Heart right ventricle (tissue), 16 donors: ENCODE measurements at regions not wholly inside any gene's neighbourhood (a gene's known extent, or its start where the extent isn't known, plus 50 kb on each side); places are given as distances from the start of the nearest gene placed in this dataset.

Experiments used
- ATAC-seq, 8 donors: fragments of 200-7000 bp; cut with Tn5 transposase; one replicate each; pipeline ENCODE4 v1.9.1; 2020; ENCODE audit warnings: mild to moderate bottlenecking in 8 of 8, moderate library complexity in 8 of 8, moderate number of reproducible peaks in 1 of 8
- DNase-seq, 2 donors: peaks; one replicate each; pipeline ENCODE4 v3.0.0-alpha.2; 2020
- H3K27ac ChIP-seq, 10 donors: fragments of 200-600 bp; sonication (generic) in 2 of 10; one replicate each; pipeline versions ENCODE4 v1.5.0 to v1.8.0; 2020 to 2022; ENCODE audit warnings: mild to moderate bottlenecking in 3 of 10
- H3K27me3 ChIP-seq, 7 donors: fragments of 200-600 bp; one replicate each; pipeline ENCODE4 v1.8.0; 2021 to 2022; ENCODE audit warnings: mild to moderate bottlenecking in 2 of 7
- H3K36me3 ChIP-seq, 9 donors: fragments of 200-600 bp; sonication (generic) in 1 of 9; one replicate each; pipeline versions ENCODE4 v1.5.0 to v1.8.0; 2020 to 2022; ENCODE audit warnings: mild to moderate bottlenecking in 2 of 9
- H3K4me1 ChIP-seq, 9 donors: fragments of 200-600 bp; sonication (generic) in 1 of 9; one replicate each; pipeline versions ENCODE4 v1.5.0 to v1.8.0; 2020 to 2022; ENCODE audit warnings: mild to moderate bottlenecking in 4 of 9
- H3K4me3 ChIP-seq, 10 donors: fragments of 200-600 bp; sonication (generic) in 2 of 10; one replicate each; pipeline versions ENCODE4 v1.5.0 to v1.8.0; 2020 to 2022; ENCODE audit warnings: mild to moderate bottlenecking in 7 of 10, moderate library complexity in 2 of 10
- H3K9me3 ChIP-seq, 11 donors: fragments of 200-600 bp in 10 of 11; sonication (generic) in 2 of 11; one replicate each; pipeline versions ENCODE4 v1.5.0 to v1.8.0; 2013 to 2022; ENCODE audit warnings: mild to moderate bottlenecking in 2 of 11, control low read depth in 1 of 11, moderate library complexity in 1 of 11
- CTCF ChIP-seq, 9 donors: fragments of 200-600 bp; sonication (generic) in 2 of 9; IDR thresholded peaks; one replicate each; pipeline versions ENCODE4 v1.5.0 to v1.8.0; 2021 to 2022; ENCODE audit warnings: antibody characterized with exemption in 9 of 9, mild to moderate bottlenecking in 5 of 9, moderate library complexity in 1 of 9
- WGBS, 2 donors: extraction: QIAGEN DNeasy Blood & Tissue Kit; methylation state at CpG; one replicate each; pipeline ENCODE4 v1.1.7; 2013; ENCODE audit warnings: inconsistent platforms in 1 of 2; 5-methylcytosine and 5-hydroxymethylcytosine counted together
- intact Hi-C, 10 donors: fragments of 100-400 bp; cut with DNase I; formaldehyde crosslinking; loops; one replicate each; pipeline versions ENCODE4 v1.11.1 to v1.14.2; 2022
- donor health status: Arrhythmogenic right ventricular cardiomyopathy.
- donor health status: ischemic (EF 13 %, LVEDD 7.1; RV severe dilation, severe dysfunction).
- donor health status: healthy with polysubstance abuse.
- donor health status: DM: no; HTN: yes; CAD: no.
- donor health status: DM: no; HTN: no; CAD: no.
- donor health status: ischemic (EF 25% LVEDD 6.9; RV normal size, moderate dysfunction).
- donor health status: ischemic (EF 25% LVEDD 5.7; RV mildly dilated, moderate dysfunction).
- donor health status: healthy.
- donor health status: DM: yes; HTN: yes; CAD: no.
- donor health status: Ischemic cardiomyopathy.
- donor health status: ischemic (EF 35%, LVEDD 5.7; RV mildly dilated, moderate dysfunction).
- donor health status: nonischemic (EF 11% LVEDD 7.7; RV severe dilation, severe dysfunction).
- donor health status: DM: yes; HTN: yes; CAD: no.
- donor health status: PGD.
- donor health status: ischemic (EF 29% LVEDD 5.4; RV normal size, mild dysfunction).
- donor health status: nonischemic (EF 23%, LVEDD 6.1; RV moderate dilation, normal function).

DNA sequence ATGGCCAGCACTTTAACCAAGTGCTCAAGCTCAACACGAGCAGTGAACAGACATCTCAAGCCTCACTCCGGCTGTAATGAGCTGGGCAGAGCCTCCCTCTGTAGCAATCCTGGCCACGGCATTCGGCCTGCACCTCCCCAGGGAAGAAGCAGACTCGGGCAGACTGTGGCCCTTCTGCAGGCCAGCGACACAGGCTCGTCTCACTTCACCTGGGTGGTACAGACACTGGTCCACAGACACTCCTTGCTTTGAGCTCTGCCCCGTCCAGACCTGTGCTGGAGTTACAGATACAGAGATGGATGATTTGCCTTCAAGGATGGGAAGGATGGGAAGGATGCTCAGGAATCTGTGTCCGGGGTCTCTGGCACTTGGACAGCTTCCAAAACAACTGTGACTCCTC lies 300.9 kb downstream of the PREX1 start:
- H3K9me3 ChIP-seq = peaks cover 0 to 6% (median 0%) of the 10 kb centered on the region in 11 donors
- TF ChIP-seq CTCF (IDR thresholded peaks at IDR 0.05) = no peak
- no peaks in the 10 kb centered on the region for H3K4me1 ChIP-seq
- intact Hi-C loops = no loop called here
- H3K4me3 ChIP-seq = no peak overlapping the region
- no peak for ATAC-seq
- H3K27me3 ChIP-seq = peaks cover 0 to 26% (median 6%) of the 10 kb centered on the region in 7 donors
- no peak overlapping the region for H3K27ac ChIP-seq
- DNase-seq = no peak
- H3K36me3 ChIP-seq = no peaks in the 10 kb centered on the region
- WGBS, 2 donors = 70% methylated on average over 9 of the region's 9 CpGs

- Histone ChIP-seq H3K36me3 (no peaks in the 10 kb centered on the region), H3K9me3 (peaks cover 0 to 6% (median 0%) of the 10 kb centered on the region in 11 donors), H3K4me1 (no peaks in the 10 kb centered on the region), H3K27ac (no peak overlapping the region), H3K4me3 (no peak overlapping the region), H3K27me3 (peaks cover 0 to 22% (median 6%) of the 10 kb centered on the region in 7 donors)
- intact Hi-C loops = no loop called here
- ATAC-seq = no peak
- 84 to 89% methylated on average over 2 of the region's 2 CpGs for WGBS, 2 donors
- DNase-seq = no peak
- no peak for TF ChIP-seq CTCF (IDR thresholded peaks at IDR 0.05)
Observed at GRCh38 chr20:48525400-48525799, 302.4 kb downstream of the PREX1 start.

DNA sequence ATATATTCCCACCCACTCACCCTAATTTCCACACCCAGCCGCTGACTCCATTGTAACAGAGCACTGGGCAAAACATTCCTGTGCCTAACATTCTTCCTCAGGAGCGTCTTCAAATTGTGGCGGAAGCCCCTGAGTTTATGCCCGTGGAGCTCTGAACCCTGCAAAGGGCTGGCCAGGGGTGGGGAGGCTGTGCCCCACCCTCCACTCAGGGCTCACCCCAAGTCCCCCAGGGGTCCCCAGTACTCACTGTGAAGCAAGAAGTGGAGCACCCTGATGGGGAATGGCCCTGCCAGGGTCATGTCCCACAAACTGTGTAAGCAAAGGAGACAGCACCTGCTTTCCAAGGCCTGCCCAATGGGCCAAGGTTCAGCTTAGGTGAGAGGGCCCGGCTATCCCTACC lies 303.2 kb downstream of the PREX1 start:
- Histone ChIP-seq H3K27me3 (peaks cover 0 to 22% (median 6%) of the 10 kb centered on the region in 7 donors), H3K4me3 (no peak overlapping the region), H3K9me3 (peaks cover 0 to 6% (median 0%) of the 10 kb centered on the region in 11 donors), H3K4me1 (no peaks in the 10 kb centered on the region), H3K27ac (no peak overlapping the region), H3K36me3 (no peaks in the 10 kb centered on the region)
- WGBS, 2 donors = 84 to 87% methylated on average over 5 of the region's 5 CpGs
- intact Hi-C loops = no loop called here
- DNase-seq (no peak), ATAC-seq (no peak)
- TF ChIP-seq CTCF (IDR thresholded peaks at IDR 0.05) = no peak

DNA sequence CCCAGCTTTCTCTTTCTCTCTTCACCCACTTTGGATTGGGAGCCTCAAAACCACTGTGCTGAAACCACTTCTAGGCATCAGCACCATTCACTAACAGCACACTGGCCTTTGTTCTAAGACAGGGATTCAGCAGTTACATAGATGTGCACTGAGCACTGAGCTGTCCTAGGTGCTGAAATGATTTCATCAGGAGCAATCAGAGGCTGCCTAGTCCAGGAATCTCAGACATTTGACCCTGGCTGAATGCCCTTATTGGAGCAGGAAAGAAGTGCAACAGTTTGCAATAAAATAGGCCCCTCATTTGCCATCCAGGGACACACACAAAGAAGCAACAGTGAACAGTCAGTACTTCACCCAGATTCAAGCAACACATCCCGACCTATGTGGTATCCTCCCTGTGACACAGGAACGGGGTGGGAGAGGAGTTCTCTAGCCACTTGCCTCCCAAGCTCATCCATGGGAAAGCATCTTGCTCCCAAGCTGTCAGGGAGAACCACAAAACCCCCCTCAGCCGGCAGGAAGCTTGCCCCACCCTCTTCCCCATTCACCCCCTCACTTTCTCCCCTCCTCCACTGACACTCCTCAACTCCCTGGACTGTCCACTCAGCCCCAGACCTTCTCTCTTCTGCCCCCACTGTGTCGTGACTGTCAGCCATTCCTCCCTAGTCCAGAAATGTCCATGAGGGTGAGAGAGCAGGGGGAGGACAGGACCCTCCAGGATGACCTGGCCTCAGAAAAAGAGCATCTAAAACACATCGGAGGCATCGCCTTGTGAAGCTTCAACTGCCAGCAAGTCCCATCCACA lies 304.4 kb downstream of the PREX1 start:
- peaks cover 0 to 16% (median 6%) of the 10 kb centered on the region in 7 donors for H3K27me3 ChIP-seq
- H3K4me1 ChIP-seq = no peaks in the 10 kb centered on the region
- whole genome bisulfite sequencing, 2 donors = 65 to 72% methylated on average over 6 of the region's 6 CpGs
- DNase-seq (peak in 1 of 2 donors; percentile 35), ATAC-seq (peak in 4 of 8 donors; percentile 38 to 64 (median 57))
- H3K9me3 ChIP-seq = peaks cover 0 to 6% (median 0%) of the 10 kb centered on the region in 11 donors
- H3K36me3 ChIP-seq = no peaks in the 10 kb centered on the region
- TF ChIP-seq CTCF (IDR thresholded peaks at IDR 0.05) = no peak
- intact Hi-C loops = no loop called here
- H3K27ac ChIP-seq = no peak overlapping the region
- H3K4me3 ChIP-seq = no peak overlapping the region
